ENCODE measurements at regions not wholly inside any gene's neighbourhood (a gene's known extent, or its start where the extent isn't known, plus 50 kb on each side); places are given as distances from the start of the nearest gene placed in this dataset.

DNA sequence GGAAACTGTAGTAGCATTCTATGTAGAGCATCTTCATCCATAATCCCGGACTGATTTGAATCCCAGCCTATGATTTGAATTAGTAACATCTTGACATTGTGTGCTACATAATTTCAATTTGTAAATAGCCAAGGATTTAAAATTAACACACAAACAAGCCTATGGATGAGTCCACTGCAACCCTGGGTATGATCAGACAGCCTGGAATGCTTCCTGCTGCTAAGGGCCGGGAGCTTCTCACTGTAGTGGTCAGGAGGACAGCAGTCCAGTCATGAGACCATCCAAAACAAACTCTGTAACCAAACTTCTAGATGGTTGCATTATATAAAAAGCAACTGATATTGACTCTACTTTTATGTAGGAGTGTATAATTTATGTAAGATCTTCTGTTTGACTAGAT is 539.3 kb downstream of the MTRR start:
- no peak for DNase-seq
- no peak overlapping the region for H3K27ac Mint-ChIP-seq (ENCODE audit: unreplicated experiment)
- no peaks in the 10 kb centered on the region for H3K27me3 Mint-ChIP-seq (ENCODE audit: unreplicated experiment)
- no peaks in the 10 kb centered on the region for H3K36me3 Mint-ChIP-seq (ENCODE audit: insufficient read depth, unreplicated experiment)
- no peaks in the 10 kb centered on the region for H3K4me1 Mint-ChIP-seq (ENCODE audit: low read depth, unreplicated experiment)
- intact Hi-C loops (cut with micrococcal nuclease; ENCODE audit: unreplicated experiment): no loop called here
- H3K9me3 Mint-ChIP-seq (ENCODE audit: low read depth, unreplicated experiment): no peaks in the 10 kb centered on the region
- CTCF ChIA-PET: no interaction called here
- no TSS peak for BruUV-seq (replicated peaks)
- TF ChIP-seq, protein P1, sequence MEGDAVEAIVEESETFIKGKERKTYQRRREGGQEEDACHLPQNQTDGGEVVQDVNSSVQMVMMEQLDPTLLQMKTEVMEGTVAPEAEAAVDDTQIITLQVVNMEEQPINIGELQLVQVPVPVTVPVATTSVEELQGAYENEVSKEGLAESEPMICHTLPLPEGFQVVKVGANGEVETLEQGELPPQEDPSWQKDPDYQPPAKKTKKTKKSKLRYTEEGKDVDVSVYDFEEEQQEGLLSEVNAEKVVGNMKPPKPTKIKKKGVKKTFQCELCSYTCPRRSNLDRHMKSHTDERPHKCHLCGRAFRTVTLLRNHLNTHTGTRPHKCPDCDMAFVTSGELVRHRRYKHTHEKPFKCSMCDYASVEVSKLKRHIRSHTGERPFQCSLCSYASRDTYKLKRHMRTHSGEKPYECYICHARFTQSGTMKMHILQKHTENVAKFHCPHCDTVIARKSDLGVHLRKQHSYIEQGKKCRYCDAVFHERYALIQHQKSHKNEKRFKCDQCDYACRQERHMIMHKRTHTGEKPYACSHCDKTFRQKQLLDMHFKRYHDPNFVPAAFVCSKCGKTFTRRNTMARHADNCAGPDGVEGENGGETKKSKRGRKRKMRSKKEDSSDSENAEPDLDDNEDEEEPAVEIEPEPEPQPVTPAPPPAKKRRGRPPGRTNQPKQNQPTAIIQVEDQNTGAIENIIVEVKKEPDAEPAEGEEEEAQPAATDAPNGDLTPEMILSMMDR (IDR thresholded peaks at IDR 0.05; ENCODE audit: unreplicated experiment): no peak
- no peak overlapping the region for H3K4me3 Mint-ChIP-seq (ENCODE audit: low read depth, unreplicated experiment)

DNA sequence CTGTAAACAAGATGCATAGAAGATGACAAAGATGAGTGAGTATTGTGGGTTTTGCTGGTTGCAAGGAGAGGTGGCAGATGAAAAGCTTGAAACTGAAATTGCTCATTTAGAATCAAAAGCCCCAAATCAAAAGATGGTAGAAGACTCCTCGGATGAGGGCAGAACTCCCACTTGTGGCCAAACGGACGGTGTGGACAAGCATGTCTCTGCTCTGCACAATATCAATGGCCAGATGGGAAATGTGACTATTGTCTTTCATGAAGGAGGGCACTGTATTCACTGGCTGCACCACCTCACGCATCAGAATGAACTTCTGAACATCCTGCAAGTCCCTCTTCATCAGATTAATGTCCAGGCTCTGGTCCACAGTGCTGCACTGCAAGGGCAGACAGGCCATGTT is 541.7 kb downstream of the MTRR start:
- H3K4me1 Mint-ChIP-seq (ENCODE audit: low read depth, unreplicated experiment): no peaks in the 10 kb centered on the region
- CTCF ChIA-PET: no interaction called here
- BruUV-seq (replicated peaks): no TSS peak
- TF ChIP-seq, protein P1 (IDR thresholded peaks at IDR 0.05; ENCODE audit: unreplicated experiment): no peak
- DNase-seq: no peak
- H3K9me3 Mint-ChIP-seq (ENCODE audit: low read depth, unreplicated experiment): peaks cover 7% of the 10 kb centered on the region
- no peaks in the 10 kb centered on the region for H3K36me3 Mint-ChIP-seq (ENCODE audit: insufficient read depth, unreplicated experiment)
- H3K27me3 Mint-ChIP-seq (ENCODE audit: unreplicated experiment): peaks cover 17% of the 10 kb centered on the region
- H3K4me3 Mint-ChIP-seq (ENCODE audit: low read depth, unreplicated experiment): no peak overlapping the region
- H3K27ac Mint-ChIP-seq (ENCODE audit: unreplicated experiment): no peak overlapping the region
- intact Hi-C loops (cut with micrococcal nuclease; ENCODE audit: unreplicated experiment): no loop called here

DNA sequence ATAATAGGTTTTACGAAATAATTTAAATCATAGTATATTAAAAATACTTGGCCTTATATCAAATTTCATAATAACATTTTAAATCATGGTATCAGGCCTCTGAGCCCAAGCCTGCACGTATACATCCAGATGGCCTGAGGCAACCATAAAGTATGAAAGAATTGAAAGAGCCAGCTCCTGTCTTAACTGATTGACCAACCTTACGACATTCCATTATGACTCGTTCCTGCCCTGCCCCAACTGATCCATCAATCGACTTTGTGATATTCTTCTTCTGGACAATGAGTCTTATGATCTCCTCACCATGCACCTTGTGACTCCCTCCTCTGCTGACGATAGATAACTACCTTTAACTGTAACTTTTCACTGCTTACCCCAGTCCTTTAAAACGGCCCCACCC is 545.0 kb downstream of the MTRR start:
- CTCF ChIA-PET: no interaction called here
- Mint-ChIP-seq H3K4me3 (ENCODE audit: low read depth, unreplicated experiment) (no peak overlapping the region), H3K27me3 (ENCODE audit: unreplicated experiment) (peaks cover 28% of the 10 kb centered on the region), H3K9me3 (ENCODE audit: low read depth, unreplicated experiment) (peaks cover 7% of the 10 kb centered on the region), H3K36me3 (ENCODE audit: insufficient read depth, unreplicated experiment) (no peaks in the 10 kb centered on the region), H3K4me1 (ENCODE audit: low read depth, unreplicated experiment) (no peaks in the 10 kb centered on the region), H3K27ac (ENCODE audit: unreplicated experiment) (no peak overlapping the region)
- no peak for DNase-seq
- intact Hi-C loops (cut with micrococcal nuclease; ENCODE audit: unreplicated experiment): no loop called here
- no TSS peak for BruUV-seq (replicated peaks)
- TF ChIP-seq, protein P1 (IDR thresholded peaks at IDR 0.05; ENCODE audit: unreplicated experiment): no peak

DNA sequence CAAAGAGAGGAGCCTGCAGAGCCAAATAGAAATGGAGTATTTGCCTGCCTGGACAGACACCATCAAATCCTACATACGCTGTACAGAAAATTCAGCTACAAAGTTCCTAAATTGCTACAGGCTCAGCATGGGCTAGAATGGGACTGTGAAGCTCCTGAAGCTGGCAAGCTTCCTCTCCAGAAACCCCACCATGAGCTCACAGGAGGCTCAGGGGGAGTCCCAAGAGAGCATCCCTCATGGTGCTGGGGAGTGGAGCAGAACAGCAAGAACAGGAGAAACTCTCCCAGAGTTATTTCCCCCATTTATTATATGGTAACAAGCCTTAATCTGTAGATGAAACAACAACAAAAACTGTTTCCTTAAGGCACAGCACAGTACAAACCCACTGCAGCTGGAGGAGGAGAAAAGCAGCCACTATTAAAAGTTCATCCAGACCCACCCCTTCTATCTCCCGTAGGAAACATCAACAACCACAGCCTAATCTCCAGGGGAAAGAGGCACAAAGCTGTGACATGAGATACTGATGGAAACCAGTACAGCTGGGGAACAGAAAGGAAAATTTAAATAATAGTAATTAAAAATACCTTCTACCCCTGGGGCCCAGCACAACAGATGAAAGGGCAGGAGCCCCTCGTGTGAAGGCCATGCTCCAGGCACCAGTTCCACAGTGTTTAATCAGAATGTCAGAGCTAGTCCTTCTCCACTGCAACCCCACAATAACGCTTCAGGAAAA is 548.5 kb downstream of the MTRR start:
- intact Hi-C loops (cut with micrococcal nuclease; ENCODE audit: unreplicated experiment): no loop called here
- TF ChIP-seq, protein P1 (IDR thresholded peaks at IDR 0.05; ENCODE audit: unreplicated experiment): no peak
- CTCF ChIA-PET: no interaction called here
- Mint-ChIP-seq H3K27ac (ENCODE audit: unreplicated experiment) (no peak overlapping the region), H3K27me3 (ENCODE audit: unreplicated experiment) (peaks cover 28% of the 10 kb centered on the region), H3K36me3 (ENCODE audit: insufficient read depth, unreplicated experiment) (no peaks in the 10 kb centered on the region), H3K4me1 (ENCODE audit: low read depth, unreplicated experiment) (no peaks in the 10 kb centered on the region), H3K9me3 (ENCODE audit: low read depth, unreplicated experiment) (peaks cover 7% of the 10 kb centered on the region), H3K4me3 (ENCODE audit: low read depth, unreplicated experiment) (no peak overlapping the region)
- BruUV-seq (replicated peaks): no TSS peak
- no peak for DNase-seq
